GM20000 (cell line): ENCODE measurements at regions not wholly inside any gene's neighbourhood (a gene's known extent, or its start where the extent isn't known, plus 50 kb on each side); places are given as distances from the start of the nearest gene placed in this dataset.

Source experiments
- DNase-seq: peaks from one replicate; pipeline ENCODE4 v3.0.0; 2012; ENCODE audit warnings: low spot score
- CTCF ChIP-seq: IDR thresholded peaks from 2 replicates; pipeline ENCODE4 v1.5.1; 2012; ENCODE audit warnings: mild to moderate bottlenecking, control low read depth; ENCODE audit errors: extremely low read depth, missing control alignments

- no peak for DNase-seq
- TF ChIP-seq CTCF, result no peak
Measured at GRCh38 chr11:80239217-80239616, 798.4 kb upstream of the TENM4 start.

- no peak for DNase-seq
- TF ChIP-seq CTCF, result no peak
Measured at GRCh38 chr11:80227915-80228314, 787.1 kb upstream of the TENM4 start.

- TF ChIP-seq CTCF, result no peak
- DNase-seq, result no peak
Measured at GRCh38 chr11:80214413-80214812, 773.6 kb upstream of the TENM4 start.

- DNase-seq, result no peak
- TF ChIP-seq CTCF, result no peak
Measured at GRCh38 chr11:80211673-80212072, 770.8 kb upstream of the TENM4 start.

GRCh38 chr11:80204021-80204420 lies 763.2 kb upstream of the TENM4 start:
- TF ChIP-seq CTCF, result no peak
- no peak for DNase-seq

GRCh38 chr11:80196932-80197554 lies 756.2 kb upstream of the TENM4 start:
- no peak for DNase-seq
- TF ChIP-seq CTCF, result no peak

GRCh38 chr11:80196041-80196440 lies 755.2 kb upstream of the TENM4 start:
- no peak for DNase-seq
- TF ChIP-seq CTCF, result no peak
